ENCODE measurements at regions not wholly inside any gene's neighbourhood (a gene's known extent, or its start where the extent isn't known, plus 50 kb on each side); places are given as distances from the start of the nearest gene placed in this dataset.

DNA sequence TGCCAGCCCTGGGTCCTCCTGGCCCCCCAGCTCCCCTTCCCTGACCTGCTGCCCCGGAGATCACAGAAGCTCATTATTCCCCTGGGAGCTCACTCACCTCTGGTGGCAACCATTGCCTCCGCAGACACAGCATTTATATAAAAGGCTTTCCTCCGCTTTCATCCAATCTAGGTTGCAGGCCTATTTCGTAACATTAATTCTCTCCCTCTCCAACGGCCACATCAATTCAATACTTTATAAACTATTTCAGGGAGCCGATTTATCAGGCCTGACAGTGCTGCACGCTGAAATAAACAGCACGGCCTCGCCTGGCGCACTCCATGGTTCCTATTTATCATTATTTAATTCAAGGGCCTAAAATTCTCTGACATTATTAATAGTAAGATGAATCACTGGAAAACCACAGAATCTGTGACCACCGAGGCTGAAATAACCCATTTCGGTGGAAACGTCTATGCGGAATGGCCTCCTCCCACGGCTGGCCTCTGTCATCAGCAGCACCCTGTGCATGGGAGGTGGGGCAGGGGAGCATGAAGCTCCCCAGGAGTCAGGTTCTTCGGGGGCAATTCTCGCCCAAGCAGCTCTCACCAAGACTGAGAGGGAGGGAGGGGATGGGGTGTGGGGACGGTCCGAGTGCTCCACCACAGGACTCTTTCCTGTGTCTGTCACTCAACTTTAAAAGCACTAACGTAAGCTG, 249.3 kb upstream of the PFKP start:
- no peaks in the 10 kb centered on the region for H3K27me3 ChIP-seq
- H3K36me3 ChIP-seq: no peaks in the 10 kb centered on the region
- H3K4me3 ChIP-seq: no peak overlapping the region
- TF ChIP-seq, protein P1, sequence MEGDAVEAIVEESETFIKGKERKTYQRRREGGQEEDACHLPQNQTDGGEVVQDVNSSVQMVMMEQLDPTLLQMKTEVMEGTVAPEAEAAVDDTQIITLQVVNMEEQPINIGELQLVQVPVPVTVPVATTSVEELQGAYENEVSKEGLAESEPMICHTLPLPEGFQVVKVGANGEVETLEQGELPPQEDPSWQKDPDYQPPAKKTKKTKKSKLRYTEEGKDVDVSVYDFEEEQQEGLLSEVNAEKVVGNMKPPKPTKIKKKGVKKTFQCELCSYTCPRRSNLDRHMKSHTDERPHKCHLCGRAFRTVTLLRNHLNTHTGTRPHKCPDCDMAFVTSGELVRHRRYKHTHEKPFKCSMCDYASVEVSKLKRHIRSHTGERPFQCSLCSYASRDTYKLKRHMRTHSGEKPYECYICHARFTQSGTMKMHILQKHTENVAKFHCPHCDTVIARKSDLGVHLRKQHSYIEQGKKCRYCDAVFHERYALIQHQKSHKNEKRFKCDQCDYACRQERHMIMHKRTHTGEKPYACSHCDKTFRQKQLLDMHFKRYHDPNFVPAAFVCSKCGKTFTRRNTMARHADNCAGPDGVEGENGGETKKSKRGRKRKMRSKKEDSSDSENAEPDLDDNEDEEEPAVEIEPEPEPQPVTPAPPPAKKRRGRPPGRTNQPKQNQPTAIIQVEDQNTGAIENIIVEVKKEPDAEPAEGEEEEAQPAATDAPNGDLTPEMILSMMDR (IDR thresholded peaks at IDR 0.05): no peak
- no peak for TF ChIP-seq EP300 (IDR thresholded peaks at IDR 0.05)
- no peak for TF ChIP-seq POLR2AphosphoS5 (IDR thresholded peaks at IDR 0.05)
- no peak for TF ChIP-seq POLR2A (IDR thresholded peaks at IDR 0.05)
- H3K27ac ChIP-seq: no peak overlapping the region
- no peaks in the 10 kb centered on the region for H3K9me3 ChIP-seq
- 74% methylated on average over 20 of the region's 20 CpGs for WGBS
- DNase-seq (ENCODE audit: low spot score in 2 of 2): no peak
- H3K4me1 ChIP-seq: no peaks in the 10 kb centered on the region

DNA sequence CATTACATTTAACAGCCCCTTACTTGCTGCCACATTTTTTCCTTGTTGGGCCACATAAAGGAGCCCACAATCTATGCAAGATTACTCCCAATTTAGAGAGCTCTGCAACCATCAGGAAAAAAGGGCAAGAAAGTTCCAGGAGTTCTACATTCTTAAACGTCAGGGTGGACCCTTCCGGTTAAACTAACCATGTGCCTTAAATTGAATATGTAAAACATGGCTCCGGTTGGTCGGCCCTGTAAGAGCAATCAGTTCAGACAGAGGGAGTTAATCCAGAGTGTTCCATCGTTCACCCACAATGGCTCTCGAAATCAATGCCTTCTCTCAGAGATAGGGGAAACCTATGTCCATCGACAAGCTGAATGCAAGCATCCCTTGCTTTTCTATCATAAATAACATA, 253.7 kb upstream of the PFKP start:
- Histone ChIP-seq H3K27ac (no peak overlapping the region), H3K4me1 (no peaks in the 10 kb centered on the region), H3K36me3 (no peaks in the 10 kb centered on the region), H3K9me3 (no peaks in the 10 kb centered on the region), H3K27me3 (no peaks in the 10 kb centered on the region), H3K4me3 (no peak overlapping the region)
- no peak for TF ChIP-seq POLR2A (IDR thresholded peaks at IDR 0.05)
- TF ChIP-seq, protein P1 (IDR thresholded peaks at IDR 0.05): no peak
- no peak for TF ChIP-seq POLR2AphosphoS5 (IDR thresholded peaks at IDR 0.05)
- WGBS: 88% methylated on average over 7 of the region's 7 CpGs
- no peak for DNase-seq (ENCODE audit: low spot score in 2 of 2)

DNA sequence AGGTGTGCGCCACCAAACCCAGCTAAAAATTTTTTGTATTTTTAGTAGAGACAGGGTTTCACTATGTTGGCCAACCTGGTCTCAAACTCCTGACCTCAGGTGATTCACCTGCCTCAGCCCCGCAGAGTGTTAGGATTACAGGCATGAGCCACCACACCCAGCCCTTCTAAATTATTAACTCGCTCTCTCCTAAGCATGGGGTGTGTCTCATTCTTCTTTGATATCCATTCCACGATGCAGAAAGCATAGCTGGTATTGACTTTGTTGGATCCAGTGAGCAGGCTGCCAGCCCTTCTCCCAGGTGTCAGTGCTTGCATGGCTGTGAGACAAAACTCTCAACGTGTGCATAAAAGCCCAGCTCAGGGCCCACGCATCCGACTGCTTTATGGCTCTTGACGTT, 254.1 kb upstream of the PFKP start:
- 54% methylated on average over 8 of the region's 8 CpGs for WGBS
- H3K27ac ChIP-seq: no peak overlapping the region
- no peak overlapping the region for H3K4me3 ChIP-seq
- no peaks in the 10 kb centered on the region for H3K27me3 ChIP-seq
- H3K4me1 ChIP-seq: no peaks in the 10 kb centered on the region
- H3K9me3 ChIP-seq: no peaks in the 10 kb centered on the region
- TF ChIP-seq EP300 (IDR thresholded peaks at IDR 0.05) (no peak), POLR2AphosphoS5 (IDR thresholded peaks at IDR 0.05) (no peak), POLR2A (IDR thresholded peaks at IDR 0.05) (no peak)
- TF ChIP-seq, protein P1 (IDR thresholded peaks at IDR 0.05): no peak
- no peaks in the 10 kb centered on the region for H3K36me3 ChIP-seq
- no peak for DNase-seq (ENCODE audit: low spot score in 2 of 2)

DNA sequence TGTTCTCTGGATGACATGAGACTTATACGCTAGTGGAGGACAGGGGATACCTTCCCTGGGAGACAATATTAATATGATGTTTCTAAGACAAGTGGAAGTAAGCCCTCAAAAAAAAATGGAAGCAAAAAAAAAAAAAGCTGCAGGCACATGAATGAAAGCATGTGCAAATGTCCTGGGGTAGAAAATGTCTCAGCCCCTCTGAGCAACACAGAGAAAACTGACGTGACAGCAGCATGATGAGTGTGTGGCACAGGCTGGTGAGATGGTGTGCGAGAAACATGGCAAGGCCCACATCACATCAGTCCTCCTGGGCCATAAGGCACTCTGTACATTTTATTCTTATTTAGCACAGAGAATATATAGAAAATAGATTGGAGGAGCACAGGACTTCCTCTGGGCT, 254.7 kb upstream of the PFKP start:
- Histone ChIP-seq H3K27ac (no peak overlapping the region), H3K36me3 (no peaks in the 10 kb centered on the region), H3K27me3 (no peaks in the 10 kb centered on the region), H3K4me1 (no peaks in the 10 kb centered on the region), H3K9me3 (no peaks in the 10 kb centered on the region), H3K4me3 (no peak overlapping the region)
- no peak for DNase-seq (ENCODE audit: low spot score in 2 of 2)
- 92% methylated on average over 3 of the region's 3 CpGs for WGBS
- TF ChIP-seq EP300 (IDR thresholded peaks at IDR 0.05) (no peak), POLR2AphosphoS5 (IDR thresholded peaks at IDR 0.05) (no peak), POLR2A (IDR thresholded peaks at IDR 0.05) (no peak)
- TF ChIP-seq, protein P1 (IDR thresholded peaks at IDR 0.05): no peak

DNA sequence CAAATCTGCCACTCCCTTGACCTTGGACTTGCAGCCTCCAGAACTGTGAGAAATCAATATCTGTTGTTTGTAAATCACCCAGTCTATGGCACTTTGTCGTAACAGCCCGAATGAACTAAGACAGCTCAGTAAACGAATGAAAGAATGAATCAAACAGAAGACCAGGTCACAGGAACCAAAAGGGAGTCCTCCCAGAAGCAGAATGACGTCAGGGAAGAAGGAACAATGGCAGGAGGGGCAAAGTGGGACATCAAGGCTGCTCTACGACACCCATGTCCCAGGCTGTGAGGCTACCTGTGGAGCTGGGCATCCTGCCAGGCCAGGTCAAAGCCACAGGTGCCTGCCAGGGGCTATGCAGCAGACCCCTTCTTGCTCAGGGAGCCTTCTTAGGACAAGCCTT, 267.2 kb upstream of the PFKP start:
- no peaks in the 10 kb centered on the region for H3K27me3 ChIP-seq
- no peaks in the 10 kb centered on the region for H3K4me1 ChIP-seq
- no peaks in the 10 kb centered on the region for H3K9me3 ChIP-seq
- H3K36me3 ChIP-seq: no peaks in the 10 kb centered on the region
- no peak for TF ChIP-seq EP300 (IDR thresholded peaks at IDR 0.05)
- no peak for TF ChIP-seq POLR2AphosphoS5 (IDR thresholded peaks at IDR 0.05)
- no peak for TF ChIP-seq POLR2A (IDR thresholded peaks at IDR 0.05)
- TF ChIP-seq, protein P1 (IDR thresholded peaks at IDR 0.05): no peak
- no peak for DNase-seq (ENCODE audit: low spot score in 2 of 2)
- 74% methylated on average over 5 of the region's 5 CpGs for WGBS
- H3K4me3 ChIP-seq: no peak overlapping the region
- no peak overlapping the region for H3K27ac ChIP-seq

All from suprapubic skin (tissue), 4 donors.